Stimulated activated CD8-positive, alpha-beta memory T cell treated with anti-CD3 and anti-CD28 coated beads, Interleukin-15, amount 100 ng/mL, for 48 hours (primary cell): ENCODE measurements at regions not wholly inside any gene's neighbourhood (a gene's known extent, or its start where the extent isn't known, plus 50 kb on each side); places are given as distances from the start of the nearest gene placed in this dataset.
"Not testable (repeated sequence)": the region's sequence is repeated elsewhere in the genome, so short reads cannot be mapped to it uniquely, and the experiment has no call there.

Source experiments
- DNase-seq, 2 donors: peaks; one replicate each; pipeline ENCODE4 v3.0.0-alpha.2; 2020; ENCODE audit warnings: low read depth in 2 of 2

GRCh38 chr10:2891073-2891769 is 176.1 kb upstream of the PFKP start:
- DNase-seq = no peak

- DNase-seq = no peak
These were observed 177.3 kb upstream of the PFKP start for GRCh38 chr10:2890093-2890492.

- DNase-seq = no peak
These were observed 178.8 kb upstream of the PFKP start for GRCh38 chr10:2888403-2889004.

- no peak for DNase-seq
These were observed 179.8 kb upstream of the PFKP start for GRCh38 chr10:2887391-2888070.

GRCh38 chr10:2886662-2887061 is 180.7 kb upstream of the PFKP start:
- no peak for DNase-seq

- DNase-seq = no peak
These were observed 181.8 kb upstream of the PFKP start for GRCh38 chr10:2885288-2886278.

- DNase-seq = not testable (repeated sequence)
These were observed 183.3 kb upstream of the PFKP start for GRCh38 chr10:2883983-2884540.

GRCh38 chr10:2883238-2883637 is 184.1 kb upstream of the PFKP start:
- no peak for DNase-seq

- DNase-seq = no peak
These were observed 184.7 kb upstream of the PFKP start for GRCh38 chr10:2882628-2883027.

GRCh38 chr10:2881720-2882620 is 185.4 kb upstream of the PFKP start:
- no peak for DNase-seq

GRCh38 chr10:2880050-2880449 is 187.3 kb upstream of the PFKP start:
- not testable (repeated sequence) for DNase-seq

- DNase-seq = no peak
These were observed 188.5 kb upstream of the PFKP start for GRCh38 chr10:2878818-2879217.

- no peak for DNase-seq
These were observed 191.3 kb upstream of the PFKP start for GRCh38 chr10:2876032-2876431.

- no peak for DNase-seq
These were observed 192.4 kb upstream of the PFKP start for GRCh38 chr10:2874963-2875362.

GRCh38 chr10:2873769-2874168 is 193.6 kb upstream of the PFKP start:
- no peak for DNase-seq

GRCh38 chr10:2871673-2872219 is 195.6 kb upstream of the PFKP start:
- no peak for DNase-seq

GRCh38 chr10:2870654-2871053 is 196.7 kb upstream of the PFKP start:
- no peak for DNase-seq

GRCh38 chr10:2867788-2868299 is 199.5 kb upstream of the PFKP start:
- DNase-seq = no peak

GRCh38 chr10:2866569-2866968 is 200.8 kb upstream of the PFKP start:
- DNase-seq = no peak

- no peak for DNase-seq
These were observed 205.6 kb upstream of the PFKP start for GRCh38 chr10:2861632-2862210.
